Cardiac fibroblast (primary cell): ENCODE measurements at regions not wholly inside any gene's neighbourhood (a gene's known extent, or its start where the extent isn't known, plus 50 kb on each side); places are given as distances from the start of the nearest gene placed in this dataset.

Experiments used
- DNase-seq, 2 donors: peaks; one replicate each; pipeline versions ENCODE4 v3.0.0 to v3.0.0-alpha.2; 2010; ENCODE audit warnings: low read depth in 2 of 2
- H3K4me3 ChIP-seq, 2 donors: replicated peaks in 1 of 2; 1 replicate in 1 of 2; 2 replicates in 1 of 2; pipeline ENCODE4 v1.5.1; 2011; ENCODE audit warnings: low read depth in 2 of 2, low read length in 2 of 2, mild to moderate bottlenecking in 2 of 2, moderate library complexity in 1 of 2
- CTCF ChIP-seq: IDR thresholded peaks from one replicate; pipeline ENCODE4 v1.5.1; 2011; ENCODE audit warnings: low read depth, mild to moderate bottlenecking, low read length, inconsistent platforms

GRCh38 chr1:47696737-47697441 lies 259.0 kb downstream of the FOXD2 start:
- no peak for TF ChIP-seq CTCF
- no peak overlapping the region for H3K4me3 ChIP-seq
- DNase-seq: no peak

GRCh38 chr1:47697616-47698335 lies 259.9 kb downstream of the FOXD2 start:
- TF ChIP-seq CTCF: no peak
- H3K4me3 ChIP-seq: no peak overlapping the region
- no peak for DNase-seq

GRCh38 chr1:47699492-47700235 lies 261.8 kb downstream of the FOXD2 start:
- H3K4me3 ChIP-seq: no peak overlapping the region
- DNase-seq: peak in 1 of 2 donors; percentile 14
- TF ChIP-seq CTCF: no peak

- no peak overlapping the region for H3K4me3 ChIP-seq
- TF ChIP-seq CTCF: no peak
- no peak for DNase-seq
These were observed 263.4 kb downstream of the FOXD2 start for GRCh38 chr1:47701283-47701682.

- DNase-seq: no peak
- TF ChIP-seq CTCF: no peak
- H3K4me3 ChIP-seq: no peak overlapping the region
These were observed 264.1 kb downstream of the FOXD2 start for GRCh38 chr1:47701741-47702515.

GRCh38 chr1:47703156-47703825 lies 265.4 kb downstream of the FOXD2 start:
- H3K4me3 ChIP-seq: no peak overlapping the region
- TF ChIP-seq CTCF: no peak
- peak in 1 of 2 donors; percentile 8 for DNase-seq
